ENCODE measurements at regions not wholly inside any gene's neighbourhood (a gene's known extent, or its start where the extent isn't known, plus 50 kb on each side); places are given as distances from the start of the nearest gene placed in this dataset.

DNA sequence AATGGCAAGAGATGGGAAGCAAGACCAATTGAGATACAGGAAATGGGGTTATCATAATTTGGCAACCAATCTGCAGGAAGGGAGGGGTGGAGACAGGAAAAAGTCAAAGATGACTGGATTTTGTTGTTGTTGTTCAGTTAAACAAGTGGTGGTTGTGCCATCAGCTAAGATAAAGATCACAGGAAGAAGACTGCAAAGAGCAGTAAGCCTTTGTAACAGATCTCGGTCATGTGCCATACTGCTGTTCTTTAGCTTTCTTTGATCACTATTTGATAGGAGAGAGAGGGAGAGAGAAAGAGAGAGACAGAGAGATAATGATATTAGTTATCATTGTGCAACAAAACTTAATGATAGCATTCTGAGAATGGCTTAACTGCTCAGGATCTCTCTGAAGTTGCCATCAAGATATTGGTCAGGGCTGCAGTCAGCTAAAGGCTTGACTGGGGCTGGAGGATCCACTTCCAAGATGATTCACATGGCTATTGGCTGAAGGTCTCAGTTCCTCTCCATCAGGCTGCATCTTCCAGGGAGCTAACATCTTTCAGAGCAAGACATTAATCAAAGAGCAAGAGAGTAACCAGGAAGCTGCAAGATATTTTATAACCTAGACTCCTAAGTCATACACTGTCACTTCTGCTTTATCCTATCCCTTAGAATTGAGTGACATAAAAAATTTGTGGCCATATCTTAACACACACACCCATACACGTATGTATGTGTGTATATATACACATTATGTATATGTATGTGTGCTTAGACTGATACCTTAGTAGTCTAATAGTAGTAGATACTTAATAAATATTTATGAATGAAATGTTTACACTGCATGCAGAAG lies 405.0 kb downstream of the SHISA9 start:
- no peak for TF ChIP-seq EZH2 (IDR thresholded peaks at IDR 0.05)
- no peak for TF ChIP-seq CTCF (IDR thresholded peaks at IDR 0.05 in 2 of 3, conservative IDR thresholded peaks at IDR 0.05 in 1 of 3; ENCODE audit: borderline replicate concordance in 1 of 3, insufficient read depth in 1 of 3, low read depth in 2 of 3, low read length in 2 of 3)
- TF ChIP-seq RAD21 (IDR thresholded peaks at IDR 0.05; ENCODE audit: low read depth): no peak
- no peak for TF ChIP-seq SRF (IDR thresholded peaks at IDR 0.05; ENCODE audit: low read depth)
- no peak for TF ChIP-seq FOSL1 (IDR thresholded peaks at IDR 0.05; ENCODE audit: low read depth)
- no peak for TF ChIP-seq JUND (IDR thresholded peaks at IDR 0.05)
- no peak for TF ChIP-seq ATF3 (IDR thresholded peaks at IDR 0.05)
- no peak for TF ChIP-seq POLR2A (IDR thresholded peaks at IDR 0.05; ENCODE audit: borderline replicate concordance, extremely low read depth, insufficient read depth, insufficient read length)
- no peak for TF ChIP-seq POLR2AphosphoS5 (IDR thresholded peaks at IDR 0.05; ENCODE audit: low read depth, low read length)
- no peak for TF ChIP-seq ZNF274 (IDR thresholded peaks at IDR 0.05; ENCODE audit: low read depth, low read length)
- TF ChIP-seq, protein P1, sequence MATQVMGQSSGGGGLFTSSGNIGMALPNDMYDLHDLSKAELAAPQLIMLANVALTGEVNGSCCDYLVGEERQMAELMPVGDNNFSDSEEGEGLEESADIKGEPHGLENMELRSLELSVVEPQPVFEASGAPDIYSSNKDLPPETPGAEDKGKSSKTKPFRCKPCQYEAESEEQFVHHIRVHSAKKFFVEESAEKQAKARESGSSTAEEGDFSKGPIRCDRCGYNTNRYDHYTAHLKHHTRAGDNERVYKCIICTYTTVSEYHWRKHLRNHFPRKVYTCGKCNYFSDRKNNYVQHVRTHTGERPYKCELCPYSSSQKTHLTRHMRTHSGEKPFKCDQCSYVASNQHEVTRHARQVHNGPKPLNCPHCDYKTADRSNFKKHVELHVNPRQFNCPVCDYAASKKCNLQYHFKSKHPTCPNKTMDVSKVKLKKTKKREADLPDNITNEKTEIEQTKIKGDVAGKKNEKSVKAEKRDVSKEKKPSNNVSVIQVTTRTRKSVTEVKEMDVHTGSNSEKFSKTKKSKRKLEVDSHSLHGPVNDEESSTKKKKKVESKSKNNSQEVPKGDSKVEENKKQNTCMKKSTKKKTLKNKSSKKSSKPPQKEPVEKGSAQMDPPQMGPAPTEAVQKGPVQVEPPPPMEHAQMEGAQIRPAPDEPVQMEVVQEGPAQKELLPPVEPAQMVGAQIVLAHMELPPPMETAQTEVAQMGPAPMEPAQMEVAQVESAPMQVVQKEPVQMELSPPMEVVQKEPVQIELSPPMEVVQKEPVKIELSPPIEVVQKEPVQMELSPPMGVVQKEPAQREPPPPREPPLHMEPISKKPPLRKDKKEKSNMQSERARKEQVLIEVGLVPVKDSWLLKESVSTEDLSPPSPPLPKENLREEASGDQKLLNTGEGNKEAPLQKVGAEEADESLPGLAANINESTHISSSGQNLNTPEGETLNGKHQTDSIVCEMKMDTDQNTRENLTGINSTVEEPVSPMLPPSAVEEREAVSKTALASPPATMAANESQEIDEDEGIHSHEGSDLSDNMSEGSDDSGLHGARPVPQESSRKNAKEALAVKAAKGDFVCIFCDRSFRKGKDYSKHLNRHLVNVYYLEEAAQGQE (IDR thresholded peaks at IDR 0.05; ENCODE audit: low read depth): no peak
- no peak for TF ChIP-seq SP1 (IDR thresholded peaks at IDR 0.05; ENCODE audit: low read depth)
- TF ChIP-seq TCF7L2 (IDR thresholded peaks at IDR 0.05; ENCODE audit: borderline replicate concordance, extremely low read depth, insufficient read depth, insufficient read length): no peak
